GM19395 (cell line): ENCODE measurements at regions not wholly inside any gene's neighbourhood (a gene's known extent, or its start where the extent isn't known, plus 50 kb on each side); places are given as distances from the start of the nearest gene placed in this dataset.
"Not testable (repeated sequence)": the region's sequence is repeated elsewhere in the genome, so short reads cannot be mapped to it uniquely, and the experiment has no call there.

Source experiments
- ATAC-seq: cut with Tn5 transposase; IDR thresholded peaks from one replicate; pipeline ENCODE4 v1.9.1; 2021; ENCODE audit warnings: mild to moderate bottlenecking, moderate library complexity; ENCODE audit not compliant: unreplicated experiment

GRCh38 chr2:58414506-58414905, 173.4 kb upstream of the FANCL start:
- no peak for ATAC-seq

- no peak for ATAC-seq
These were observed 169.4 kb upstream of the FANCL start for GRCh38 chr2:58410549-58410948.

GRCh38 chr2:58407487-58407886, 166.4 kb upstream of the FANCL start:
- no peak for ATAC-seq

- ATAC-seq = no peak
These were observed 164.2 kb upstream of the FANCL start for GRCh38 chr2:58405341-58405740.

DNA sequence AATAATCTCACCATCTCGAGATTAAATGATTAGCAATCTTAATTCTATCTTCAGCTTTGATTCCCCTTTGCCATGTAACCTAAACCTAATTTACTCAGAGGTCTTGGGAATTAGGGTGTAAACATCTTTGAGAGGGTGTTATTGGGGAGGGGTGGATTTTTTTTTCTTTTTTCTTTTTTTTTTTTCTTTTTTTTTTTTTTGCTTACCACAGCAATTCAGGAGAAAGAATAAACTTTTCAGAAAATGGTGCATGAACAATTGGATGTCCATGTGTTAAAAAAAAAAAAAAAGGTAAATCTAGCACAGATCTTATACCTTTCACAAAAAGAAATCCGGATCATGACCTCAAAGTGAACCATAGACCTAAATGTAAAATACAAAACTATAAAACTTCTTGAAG, 160.8 kb upstream of the FANCL start:
- ATAC-seq = no peak

GRCh38 chr2:58398406-58398805, 157.3 kb upstream of the FANCL start:
- ATAC-seq = no peak

- no peak for ATAC-seq
These were observed 146.6 kb upstream of the FANCL start for GRCh38 chr2:58387701-58388100.

- ATAC-seq = not testable (repeated sequence)
These were observed 145.8 kb upstream of the FANCL start for GRCh38 chr2:58386904-58387303.

- ATAC-seq = no peak
These were observed 137.0 kb upstream of the FANCL start for GRCh38 chr2:58378152-58378551.

- no peak for ATAC-seq
These were observed 136.1 kb upstream of the FANCL start for GRCh38 chr2:58377181-58377580.

GRCh38 chr2:58376592-58376991, 135.5 kb upstream of the FANCL start:
- peak; percentile 72 for ATAC-seq

- ATAC-seq = no peak
These were observed 128.5 kb upstream of the FANCL start for GRCh38 chr2:58369594-58369993.

GRCh38 chr2:58364098-58364497, 123.0 kb upstream of the FANCL start:
- no peak for ATAC-seq

- no peak for ATAC-seq
These were observed 116.9 kb upstream of the FANCL start for GRCh38 chr2:58358026-58358425.

- ATAC-seq = no peak
These were observed 116.4 kb upstream of the FANCL start for GRCh38 chr2:58357521-58357920.

DNA sequence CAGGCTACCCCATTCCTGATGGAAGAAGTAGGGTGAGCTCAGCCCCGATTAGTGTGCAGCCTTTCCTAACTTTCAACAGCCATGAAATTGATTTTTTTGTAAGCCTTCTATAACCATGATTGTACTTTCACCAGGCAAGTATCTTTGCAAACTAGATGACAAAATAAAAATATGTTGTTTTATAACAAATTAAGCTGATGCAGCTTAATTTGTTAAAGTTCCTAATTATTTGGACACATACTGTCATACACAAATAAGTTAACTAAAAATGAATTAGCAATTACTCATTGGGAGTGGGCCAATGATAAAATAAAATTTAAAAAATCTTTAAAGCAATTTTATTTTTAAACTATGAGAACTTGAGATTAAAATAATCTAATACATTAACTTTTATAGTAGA, 113.1 kb upstream of the FANCL start:
- ATAC-seq = no peak

GRCh38 chr2:58350484-58350883, 109.4 kb upstream of the FANCL start:
- peak; percentile 91 for ATAC-seq

DNA sequence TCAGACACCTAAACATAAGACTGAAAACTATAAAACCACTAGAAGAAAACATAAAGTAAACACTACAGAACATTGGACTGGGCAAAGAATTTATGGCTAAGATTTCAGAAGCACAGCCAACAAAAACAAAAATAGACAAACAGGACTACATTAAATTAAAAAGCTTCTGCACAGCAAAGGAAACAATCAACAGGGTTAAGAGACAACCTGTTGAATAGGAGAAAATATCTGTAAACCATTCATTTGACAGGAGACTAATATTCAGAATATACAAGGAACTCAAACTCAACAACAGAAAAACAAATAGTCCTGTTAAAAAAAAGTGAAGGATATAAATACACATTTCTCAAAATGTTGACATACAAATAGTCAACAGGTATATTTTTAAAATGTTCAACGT, 106.7 kb upstream of the FANCL start:
- ATAC-seq = no peak

- ATAC-seq = no peak
These were observed 99.9 kb upstream of the FANCL start for GRCh38 chr2:58341047-58341446.

DNA sequence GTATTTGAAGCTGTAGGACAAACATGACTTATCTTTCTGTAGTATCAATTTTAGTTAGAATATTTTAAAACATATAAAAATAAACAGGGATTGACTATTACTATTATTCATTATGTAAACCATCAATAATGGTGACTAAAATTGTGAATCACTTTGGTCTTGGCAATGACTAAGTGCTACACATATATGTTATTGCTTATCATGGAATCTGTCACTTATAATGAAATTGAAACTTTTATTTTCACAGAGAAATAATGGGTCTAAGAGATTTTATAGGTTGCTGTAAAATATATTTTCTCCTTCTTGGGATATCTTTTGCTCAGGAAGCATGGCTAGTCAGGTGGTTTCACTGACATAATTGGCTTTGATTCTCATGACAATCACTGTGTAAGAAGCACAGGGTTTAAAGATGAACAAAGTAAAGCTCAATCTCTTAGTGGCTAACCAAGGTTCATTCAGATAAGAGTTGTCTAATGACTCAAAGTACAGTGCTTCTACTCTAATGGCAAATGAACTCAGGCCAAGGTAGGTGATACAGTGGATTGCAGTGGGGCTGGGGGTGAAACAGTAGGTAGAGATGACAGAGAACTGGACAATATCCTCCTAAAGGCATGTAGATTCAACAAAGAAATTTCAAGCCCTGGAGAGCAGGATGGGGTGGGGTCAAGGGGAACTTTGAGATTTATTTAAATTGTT, 98.6 kb upstream of the FANCL start:
- ATAC-seq = no peak

- ATAC-seq = no peak
These were observed 95.3 kb upstream of the FANCL start for GRCh38 chr2:58336416-58336815.

- no peak for ATAC-seq
These were observed 93.3 kb upstream of the FANCL start for GRCh38 chr2:58334414-58334813.

DNA sequence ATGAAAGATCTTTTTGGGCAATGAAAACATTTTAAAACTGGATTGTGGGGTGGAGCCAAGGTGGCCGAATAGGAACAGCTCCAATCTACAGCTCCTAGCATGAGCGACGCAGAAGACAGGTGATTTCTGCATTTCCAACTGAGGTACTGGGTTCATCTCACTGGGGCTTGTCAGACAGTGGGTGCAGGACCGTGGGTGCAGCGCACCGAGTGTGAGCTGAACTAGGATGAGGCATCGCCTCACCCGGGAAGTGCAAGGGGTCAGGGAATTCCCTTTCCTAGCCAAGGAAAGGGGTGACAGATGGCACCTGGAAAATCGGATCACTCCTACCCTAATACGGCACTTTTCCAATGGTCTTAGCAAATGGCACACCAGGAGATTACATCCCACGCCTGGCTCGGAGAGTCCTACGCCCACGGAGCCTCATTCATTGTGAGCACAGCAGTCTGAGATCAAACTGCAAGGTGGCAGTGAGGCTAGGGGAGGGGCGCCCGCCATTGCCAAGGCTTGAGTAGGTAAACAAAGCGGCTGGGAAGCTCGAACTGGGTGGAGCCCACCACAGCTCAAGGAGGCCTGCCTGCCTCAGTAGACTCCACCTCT, 84.3 kb upstream of the FANCL start:
- ATAC-seq = not testable (repeated sequence)
